HCT116 (cell line): ENCODE measurements at regions not wholly inside any gene's neighbourhood (a gene's known extent, or its start where the extent isn't known, plus 50 kb on each side); places are given as distances from the start of the nearest gene placed in this dataset.

ENCODE experiments used
- ATAC-seq: fragments of 200-7000 bp; cut with Tn5 transposase; 2 replicates; pipeline ENCODE4 v1.9.1; 2020; ENCODE audit warnings: mild to moderate bottlenecking, moderate library complexity
- BruUV-seq: library from RNA; stranded (reverse); fragments of 400-500 nt; replicated peaks from 2 replicates; lab custom pipeline; 2021; lab: Mats Ljungman, UMichigan
- CTCF ChIA-PET: fragments of 300-600 bp; sonication (Branson Sonifier 250); formaldehyde crosslinking; loops from one replicate; lab custom pipeline; 2021; ENCODE audit warnings: antibody characterized with exemption; lab: Charles Lee
- POLR2A ChIA-PET: fragments of 300-600, 350-600 bp; sonication (Branson Sonifier 250); formaldehyde crosslinking; loops from one replicate; lab custom pipeline; 2021; ENCODE audit warnings: antibody characterized with exemption; lab: Charles Lee
- RAD21 ChIA-PET, 2 experiments: fragments of 300-600 bp; sonication (Branson Sonifier 250); formaldehyde crosslinking; loops; one replicate each; lab custom pipeline; 2023; ENCODE audit warnings: low total read pairs in 2 of 2; ENCODE audit not compliant: uncharacterized antibody in 2 of 2, unreplicated experiment in 2 of 2, low non-redundant PET in 1 of 2; lab: Charles Lee
- DNase-seq: peaks from one replicate; pipeline ENCODE4 v3.0.0-alpha.2; 2010; ENCODE audit warnings: low read depth, low spot score
- H2AFZ ChIP-seq: fragments of 200-600 bp; shearing (Covaris generic), sonication (generic); 2 replicates; pipeline ENCODE4 v1.6.1; 2017; ENCODE audit warnings: low read depth, mixed run types, mixed read lengths, antibody characterized with exemption, low read length; ENCODE audit not compliant: poor library complexity, severe bottlenecking
- H3K27ac ChIP-seq: 2 replicates; pipeline ENCODE4 v1.5.1; 2012; ENCODE audit warnings: low read depth, low read length
- H3K27me3 ChIP-seq: fragments of 200-600 bp; sonication (generic); 2 replicates; pipeline ENCODE4 v1.6.1; 2016; ENCODE audit warnings: mixed run types, low read length, mixed read lengths; ENCODE audit not compliant: insufficient read depth
- H3K36me3 ChIP-seq, 2 experiments: fragments of 200-500 bp in 1 of 2; fragments of 200-600 bp in 1 of 2; sonication (Bioruptor generic) in 1 of 2; sonication (generic) in 1 of 2; 2 replicates each; pipeline versions ENCODE4 v1.5.1 to v1.6.1; 2014 to 2016; ENCODE audit warnings: low read length in 2 of 2, inconsistent platforms in 1 of 2, mixed read lengths in 1 of 2, mixed run types in 1 of 2; ENCODE audit not compliant: insufficient read depth in 2 of 2, control insufficient read depth in 1 of 2
- H3K4me1 ChIP-seq, 2 experiments: fragments of 200-600 bp in 1 of 2; sonication (generic) in 1 of 2; 2 replicates each; pipeline versions ENCODE4 v1.5.1 to v1.6.1; 2012 to 2017; ENCODE audit warnings: low read length in 2 of 2, inconsistent platforms in 1 of 2, mild to moderate bottlenecking in 1 of 2, mixed read lengths in 1 of 2, mixed run types in 1 of 2, moderate library complexity in 1 of 2; ENCODE audit not compliant: insufficient read depth in 2 of 2, control insufficient read depth in 1 of 2
- H3K4me2 ChIP-seq: fragments of 200-600 bp; sonication (generic); 2 replicates; pipeline ENCODE4 v1.6.1; 2017; ENCODE audit warnings: mixed run types, low read length, mixed read lengths
- H3K4me3 ChIP-seq, 2 experiments: fragments of 200-600 bp in 1 of 2; sonication (generic) in 1 of 2; replicated peaks in 1 of 2; 2 replicates each; pipeline ENCODE4 v1.5.1; 2011 to 2016; ENCODE audit warnings: low read length in 2 of 2, control low read depth in 1 of 2, low read depth in 1 of 2, mild to moderate bottlenecking in 1 of 2, mixed read lengths in 1 of 2, mixed run types in 1 of 2
- H3K79me2 ChIP-seq: fragments of 200-600 bp; sonication (generic); 2 replicates; pipeline ENCODE4 v1.6.1; 2017; ENCODE audit warnings: mild to moderate bottlenecking, mixed run types, low read length, moderate library complexity, mixed read lengths; ENCODE audit not compliant: insufficient read depth
- H3K9ac ChIP-seq: fragments of 200-600 bp; sonication (generic); 2 replicates; pipeline ENCODE4 v1.6.1; 2016; ENCODE audit warnings: low read length, mixed read lengths
- H3K9me2 ChIP-seq: fragments of 200-600 bp; sonication (generic), shearing (Covaris generic); 2 replicates; pipeline ENCODE4 v1.6.1; 2017; ENCODE audit warnings: mixed run types, mild to moderate bottlenecking, moderate library complexity; ENCODE audit not compliant: insufficient read depth
- H3K9me3 ChIP-seq, 2 experiments: fragments of 200-500 bp in 1 of 2; fragments of 200-600 bp in 1 of 2; sonication (Bioruptor generic) in 1 of 2; sonication (generic) in 1 of 2; 2 replicates each; pipeline ENCODE4 v1.6.1; 2014 to 2017; ENCODE audit warnings: low read length in 2 of 2, mixed read lengths in 2 of 2, inconsistent platforms in 1 of 2, low read depth in 1 of 2, mild to moderate bottlenecking in 1 of 2, mixed run types in 1 of 2, moderate library complexity in 1 of 2; ENCODE audit not compliant: control insufficient read depth in 1 of 2, insufficient read depth in 1 of 2
- H4K20me1 ChIP-seq: fragments of 200-600 bp; sonication (generic), shearing (Covaris generic); 2 replicates; pipeline ENCODE4 v1.6.1; 2017; ENCODE audit warnings: mixed run types, mild to moderate bottlenecking, moderate library complexity; ENCODE audit not compliant: insufficient read depth
- CBX3 ChIP-seq: IDR thresholded peaks from 2 replicates; pipeline ENCODE4 v1.6.1; 2012; ENCODE audit warnings: low read depth
- FOSL1 ChIP-seq: IDR thresholded peaks from 2 replicates; pipeline ENCODE4 v1.6.1; 2012; ENCODE audit warnings: low read depth
- JUND ChIP-seq: IDR thresholded peaks from 2 replicates; pipeline ENCODE4 v1.6.1; 2012
- RAD21 ChIP-seq: IDR thresholded peaks from 2 replicates; pipeline ENCODE4 v1.6.1; 2012; ENCODE audit warnings: low read depth, mild to moderate bottlenecking
- REST ChIP-seq: IDR thresholded peaks from 2 replicates; pipeline ENCODE4 v1.6.1; 2012; ENCODE audit warnings: low read depth
- SIN3A ChIP-seq: IDR thresholded peaks from 2 replicates; pipeline ENCODE4 v1.6.1; 2012; ENCODE audit warnings: low read depth
- SP1 ChIP-seq: IDR thresholded peaks from 2 replicates; pipeline ENCODE4 v1.6.1; 2012; ENCODE audit warnings: low read depth
- SRF ChIP-seq: IDR thresholded peaks from 2 replicates; pipeline ENCODE4 v1.6.1; 2012; ENCODE audit warnings: low read depth
- ZBTB33 ChIP-seq: IDR thresholded peaks from 2 replicates; pipeline ENCODE4 v1.6.1; 2011; ENCODE audit warnings: mild to moderate bottlenecking, low read length, moderate library complexity; ENCODE audit not compliant: insufficient replicate concordance; ENCODE audit errors: extremely low read depth
- ZFX ChIP-seq: fragments of 450-650 bp; IDR thresholded peaks from 2 replicates; pipeline ENCODE4 v1.6.1; 2017
- ZNF274 ChIP-seq: fragments of 200-500 bp; sonication (Bioruptor generic); IDR thresholded peaks from 2 replicates; pipeline ENCODE4 v1.6.1; 2014; ENCODE audit warnings: mild to moderate bottlenecking, low read depth, low read length, inconsistent platforms
- intact Hi-C: fragments of 100-400 bp; cut with micrococcal nuclease; formaldehyde crosslinking; loops from 2 replicates; pipeline ENCODE4 v1.10.0; 2022

GRCh38 chr5:57698802-57699201 lies 216.2 kb upstream of the ACTBL2 start:
- H3K4me1 ChIP-seq: peaks cover 33 to 66% of the 10 kb centered on the region in 2 experiments
- H3K4me3 ChIP-seq: no peak overlapping the region; a peak in 1 of 4 replicates
- H2AFZ ChIP-seq: peak overlapping the region; percentile 50
- CTCF ChIA-PET: interaction anchor here (1.0 kb wide), 1 partner anchor 200 kb away, joined by 3 read pairs; no protein-coding TSS in a partner anchor
- H3K9ac ChIP-seq: no peak overlapping the region; the same call in 1 of the 2 replicates
- H3K4me2 ChIP-seq: peak overlapping the region; percentile 59
- no peaks in the 10 kb centered on the region for H4K20me1 ChIP-seq
- no peaks in the 10 kb centered on the region for H3K9me3 ChIP-seq
- POLR2A ChIA-PET: no interaction called here
- DNase-seq: peak; percentile 76
- no TSS peak for BruUV-seq
- peak; percentile 83 for ATAC-seq
- H3K79me2 ChIP-seq: no peaks in the 10 kb centered on the region
- H3K27me3 ChIP-seq: no peaks in the 10 kb centered on the region
- no peak for TF ChIP-seq RAD21
- TF ChIP-seq JUND: peak; percentile 79
- peak; percentile 62; the same call in 1 of the 2 replicates for TF ChIP-seq CBX3
- TF ChIP-seq SP1: peak; percentile 47; the same call in 1 of the 2 replicates
- TF ChIP-seq REST: no peak
- TF ChIP-seq FOSL1: peak; percentile 80
- H3K36me3 ChIP-seq: no peaks in the 10 kb centered on the region
- no peaks in the 10 kb centered on the region for H3K9me2 ChIP-seq
- RAD21 ChIA-PET: interaction anchor here in 1 of 2 experiments (0.7 kb wide), 1 partner anchor 96 kb away, joined by 3 read pairs; no protein-coding TSS in a partner anchor
- intact Hi-C loops: no loop called here
- H3K27ac ChIP-seq: no peak overlapping the region

- CTCF ChIA-PET: no interaction called here
- Histone ChIP-seq H3K4me2 (peak overlapping the region; percentile 8; the same call in 1 of the 2 replicates), H3K9ac (peak overlapping the region; percentile 20; the same call in 1 of the 2 replicates), H3K27ac (no peak overlapping the region), H3K36me3 (no peaks in the 10 kb centered on the region), H3K9me3 (no peaks in the 10 kb centered on the region), H3K4me1 (peaks cover 33 to 73% of the 10 kb centered on the region in 2 experiments), H3K9me2 (no peaks in the 10 kb centered on the region), H4K20me1 (no peaks in the 10 kb centered on the region), H3K79me2 (no peaks in the 10 kb centered on the region), H3K27me3 (no peaks in the 10 kb centered on the region), H2AFZ (peak overlapping the region; percentile 67), H3K4me3 (no peak overlapping the region)
- intact Hi-C loops: no loop called here
- no TSS peak for BruUV-seq
- TF ChIP-seq ZNF274: no peak
- TF ChIP-seq SRF: no peak
- 0 out of 2 replicates have a peak, but pooled peaks have one; percentile 9 for TF ChIP-seq SIN3A
- no peak for TF ChIP-seq ZBTB33
- TF ChIP-seq ZFX: no peak
- POLR2A ChIA-PET: no interaction called here
- ATAC-seq: no peak
- RAD21 ChIA-PET: no interaction called here
- DNase-seq: no peak
Measured at GRCh38 chr5:57698086-57698485, 215.5 kb upstream of the ACTBL2 start.
